ENCODE measurements at regions not wholly inside any gene's neighbourhood (a gene's known extent, or its start where the extent isn't known, plus 50 kb on each side); places are given as distances from the start of the nearest gene placed in this dataset.

DNA sequence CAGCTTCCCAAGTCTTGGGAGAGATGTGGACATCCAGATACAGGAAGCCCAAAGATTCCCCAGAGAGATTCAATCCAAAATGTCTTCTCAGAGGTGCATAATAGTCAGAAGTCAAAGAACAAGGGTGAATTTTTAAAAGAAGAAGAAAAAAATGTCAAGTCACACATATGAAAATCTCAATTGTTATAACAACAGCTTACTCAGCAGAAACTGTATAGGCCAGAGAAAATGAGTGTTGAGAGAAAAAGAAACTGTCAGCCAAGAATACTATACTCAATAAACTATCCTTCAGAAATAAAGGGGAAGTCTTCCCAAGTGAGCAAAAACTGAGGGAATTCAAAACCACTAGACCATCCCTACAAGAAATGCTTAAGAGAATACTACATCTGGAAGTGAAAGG is 612.9 kb upstream of the POU3F3 start:
- no peak for ATAC-seq
- no peak for TF ChIP-seq ZC3H10 (CRISPR knock-in tag; IDR thresholded peaks at IDR 0.05)
- TF ChIP-seq, protein P1, sequence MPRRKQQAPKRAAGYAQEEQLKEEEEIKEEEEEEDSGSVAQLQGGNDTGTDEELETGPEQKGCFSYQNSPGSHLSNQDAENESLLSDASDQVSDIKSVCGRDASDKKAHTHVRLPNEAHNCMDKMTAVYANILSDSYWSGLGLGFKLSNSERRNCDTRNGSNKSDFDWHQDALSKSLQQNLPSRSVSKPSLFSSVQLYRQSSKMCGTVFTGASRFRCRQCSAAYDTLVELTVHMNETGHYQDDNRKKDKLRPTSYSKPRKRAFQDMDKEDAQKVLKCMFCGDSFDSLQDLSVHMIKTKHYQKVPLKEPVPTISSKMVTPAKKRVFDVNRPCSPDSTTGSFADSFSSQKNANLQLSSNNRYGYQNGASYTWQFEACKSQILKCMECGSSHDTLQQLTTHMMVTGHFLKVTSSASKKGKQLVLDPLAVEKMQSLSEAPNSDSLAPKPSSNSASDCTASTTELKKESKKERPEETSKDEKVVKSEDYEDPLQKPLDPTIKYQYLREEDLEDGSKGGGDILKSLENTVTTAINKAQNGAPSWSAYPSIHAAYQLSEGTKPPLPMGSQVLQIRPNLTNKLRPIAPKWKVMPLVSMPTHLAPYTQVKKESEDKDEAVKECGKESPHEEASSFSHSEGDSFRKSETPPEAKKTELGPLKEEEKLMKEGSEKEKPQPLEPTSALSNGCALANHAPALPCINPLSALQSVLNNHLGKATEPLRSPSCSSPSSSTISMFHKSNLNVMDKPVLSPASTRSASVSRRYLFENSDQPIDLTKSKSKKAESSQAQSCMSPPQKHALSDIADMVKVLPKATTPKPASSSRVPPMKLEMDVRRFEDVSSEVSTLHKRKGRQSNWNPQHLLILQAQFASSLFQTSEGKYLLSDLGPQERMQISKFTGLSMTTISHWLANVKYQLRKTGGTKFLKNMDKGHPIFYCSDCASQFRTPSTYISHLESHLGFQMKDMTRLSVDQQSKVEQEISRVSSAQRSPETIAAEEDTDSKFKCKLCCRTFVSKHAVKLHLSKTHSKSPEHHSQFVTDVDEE (CRISPR knock-in tag; IDR thresholded peaks at IDR 0.05) = no peak
- no peak for TF ChIP-seq ZNF565 (CRISPR knock-in tag; conservative IDR thresholded peaks at IDR 0.05; ENCODE audit: low read depth)
- TF ChIP-seq, protein P2, sequence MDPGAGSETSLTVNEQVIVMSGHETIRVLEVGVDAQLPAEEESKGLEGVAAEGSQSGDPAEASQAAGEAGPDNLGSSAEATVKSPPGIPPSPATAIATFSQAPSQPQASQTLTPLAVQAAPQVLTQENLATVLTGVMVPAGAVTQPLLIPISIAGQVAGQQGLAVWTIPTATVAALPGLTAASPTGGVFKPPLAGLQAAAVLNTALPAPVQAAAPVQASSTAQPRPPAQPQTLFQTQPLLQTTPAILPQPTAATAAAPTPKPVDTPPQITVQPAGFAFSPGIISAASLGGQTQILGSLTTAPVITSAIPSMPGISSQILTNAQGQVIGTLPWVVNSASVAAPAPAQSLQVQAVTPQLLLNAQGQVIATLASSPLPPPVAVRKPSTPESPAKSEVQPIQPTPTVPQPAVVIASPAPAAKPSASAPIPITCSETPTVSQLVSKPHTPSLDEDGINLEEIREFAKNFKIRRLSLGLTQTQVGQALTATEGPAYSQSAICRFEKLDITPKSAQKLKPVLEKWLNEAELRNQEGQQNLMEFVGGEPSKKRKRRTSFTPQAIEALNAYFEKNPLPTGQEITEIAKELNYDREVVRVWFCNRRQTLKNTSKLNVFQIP (CRISPR knock-in tag; IDR thresholded peaks at IDR 0.05; ENCODE audit: borderline replicate concordance, low read depth) = no peak
- no peak for TF ChIP-seq CSDC2 (CRISPR knock-in tag; IDR thresholded peaks at IDR 0.05)
- no peak for TF ChIP-seq TCF4 (CRISPR knock-in tag; IDR thresholded peaks at IDR 0.05; ENCODE audit: borderline replicate concordance)
- no peak for TF ChIP-seq SNAI2 (CRISPR knock-in tag; IDR thresholded peaks at IDR 0.05)
- TF ChIP-seq ZNF70 (CRISPR knock-in tag; IDR thresholded peaks at IDR 0.05) = no peak
- TF ChIP-seq, protein P3, sequence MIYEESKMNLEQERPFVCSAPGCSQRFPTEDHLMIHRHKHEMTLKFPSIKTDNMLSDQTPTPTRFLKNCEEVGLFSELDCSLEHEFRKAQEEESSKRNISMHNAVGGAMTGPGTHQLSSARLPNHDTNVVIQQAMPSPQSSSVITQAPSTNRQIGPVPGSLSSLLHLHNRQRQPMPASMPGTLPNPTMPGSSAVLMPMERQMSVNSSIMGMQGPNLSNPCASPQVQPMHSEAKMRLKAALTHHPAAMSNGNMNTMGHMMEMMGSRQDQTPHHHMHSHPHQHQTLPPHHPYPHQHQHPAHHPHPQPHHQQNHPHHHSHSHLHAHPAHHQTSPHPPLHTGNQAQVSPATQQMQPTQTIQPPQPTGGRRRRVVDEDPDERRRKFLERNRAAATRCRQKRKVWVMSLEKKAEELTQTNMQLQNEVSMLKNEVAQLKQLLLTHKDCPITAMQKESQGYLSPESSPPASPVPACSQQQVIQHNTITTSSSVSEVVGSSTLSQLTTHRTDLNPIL (CRISPR knock-in tag; IDR thresholded peaks at IDR 0.05; ENCODE audit: low read depth) = no peak
- TF ChIP-seq ZFP3 (CRISPR knock-in tag; IDR thresholded peaks at IDR 0.05) = no peak
- TF ChIP-seq, protein P4, sequence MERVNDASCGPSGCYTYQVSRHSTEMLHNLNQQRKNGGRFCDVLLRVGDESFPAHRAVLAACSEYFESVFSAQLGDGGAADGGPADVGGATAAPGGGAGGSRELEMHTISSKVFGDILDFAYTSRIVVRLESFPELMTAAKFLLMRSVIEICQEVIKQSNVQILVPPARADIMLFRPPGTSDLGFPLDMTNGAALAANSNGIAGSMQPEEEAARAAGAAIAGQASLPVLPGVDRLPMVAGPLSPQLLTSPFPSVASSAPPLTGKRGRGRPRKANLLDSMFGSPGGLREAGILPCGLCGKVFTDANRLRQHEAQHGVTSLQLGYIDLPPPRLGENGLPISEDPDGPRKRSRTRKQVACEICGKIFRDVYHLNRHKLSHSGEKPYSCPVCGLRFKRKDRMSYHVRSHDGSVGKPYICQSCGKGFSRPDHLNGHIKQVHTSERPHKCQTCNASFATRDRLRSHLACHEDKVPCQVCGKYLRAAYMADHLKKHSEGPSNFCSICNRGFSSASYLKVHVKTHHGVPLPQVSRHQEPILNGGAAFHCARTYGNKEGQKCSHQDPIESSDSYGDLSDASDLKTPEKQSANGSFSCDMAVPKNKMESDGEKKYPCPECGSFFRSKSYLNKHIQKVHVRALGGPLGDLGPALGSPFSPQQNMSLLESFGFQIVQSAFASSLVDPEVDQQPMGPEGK (CRISPR knock-in tag; IDR thresholded peaks at IDR 0.05; ENCODE audit: borderline replicate concordance) = no peak
- TF ChIP-seq ARNTL (CRISPR knock-in tag; IDR thresholded peaks at IDR 0.05; ENCODE audit: borderline replicate concordance, low read depth) = no peak
- no peak for TF ChIP-seq RARB (CRISPR knock-in tag; IDR thresholded peaks at IDR 0.05)
- no peak for TF ChIP-seq BACH2 (CRISPR knock-in tag; IDR thresholded peaks at IDR 0.05; ENCODE audit: borderline replicate concordance)
- TF ChIP-seq ISL1 (CRISPR knock-in tag; IDR thresholded peaks at IDR 0.05) = no peak
- no peak for TF ChIP-seq ESRRG (CRISPR knock-in tag; IDR thresholded peaks at IDR 0.05)
- no peak for TF ChIP-seq ZNF8 (CRISPR knock-in tag; IDR thresholded peaks at IDR 0.05)
- no peak for TF ChIP-seq TOX (CRISPR knock-in tag; IDR thresholded peaks at IDR 0.05; ENCODE audit: borderline replicate concordance)
- TF ChIP-seq OSR1 (CRISPR knock-in tag; IDR thresholded peaks at IDR 0.05) = no peak

DNA sequence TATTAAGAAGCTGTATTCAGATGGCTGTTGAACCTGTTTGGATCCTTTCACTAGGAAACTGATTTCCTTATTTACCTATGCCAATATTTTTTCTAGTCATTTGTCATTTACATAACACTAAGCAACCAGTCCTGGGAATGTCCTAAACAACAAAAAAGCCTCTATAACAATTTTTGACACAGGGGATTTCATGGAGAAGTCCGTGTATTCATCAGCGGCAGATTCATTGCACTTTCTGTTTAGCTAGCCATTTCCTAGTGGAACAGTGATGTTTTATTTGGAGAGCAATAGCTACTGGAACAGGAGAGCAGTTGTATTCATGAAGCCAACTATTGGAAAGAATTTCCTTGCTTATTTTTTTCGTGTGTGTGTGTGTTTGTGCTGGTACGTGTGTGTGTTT is 604.3 kb upstream of the POU3F3 start:
- ATAC-seq = no peak
- TF ChIP-seq ESRRG (CRISPR knock-in tag; IDR thresholded peaks at IDR 0.05) (no peak), PPARA (CRISPR knock-in tag; IDR thresholded peaks at IDR 0.05; ENCODE audit: borderline replicate concordance) (no peak), ARNTL (CRISPR knock-in tag; IDR thresholded peaks at IDR 0.05; ENCODE audit: borderline replicate concordance, low read depth) (no peak), ZNF8 (CRISPR knock-in tag; IDR thresholded peaks at IDR 0.05) (no peak), ZNF70 (CRISPR knock-in tag; IDR thresholded peaks at IDR 0.05) (no peak), GLIS3 (CRISPR knock-in tag; IDR thresholded peaks at IDR 0.05) (no peak), SNAI2 (CRISPR knock-in tag; IDR thresholded peaks at IDR 0.05) (no peak), TOX (CRISPR knock-in tag; IDR thresholded peaks at IDR 0.05; ENCODE audit: borderline replicate concordance) (no peak), BACH2 (CRISPR knock-in tag; IDR thresholded peaks at IDR 0.05; ENCODE audit: borderline replicate concordance) (no peak), ZC3H10 (CRISPR knock-in tag; IDR thresholded peaks at IDR 0.05) (no peak), ZNF565 (CRISPR knock-in tag; conservative IDR thresholded peaks at IDR 0.05; ENCODE audit: low read depth) (no peak), ZFP30 (CRISPR knock-in tag; IDR thresholded peaks at IDR 0.05) (no peak), ISL1 (CRISPR knock-in tag; IDR thresholded peaks at IDR 0.05) (no peak), CSDC2 (CRISPR knock-in tag; IDR thresholded peaks at IDR 0.05) (no peak)
- TF ChIP-seq, protein P2 (CRISPR knock-in tag; IDR thresholded peaks at IDR 0.05; ENCODE audit: borderline replicate concordance, low read depth) = no peak
- TF ChIP-seq, protein P3 (CRISPR knock-in tag; IDR thresholded peaks at IDR 0.05; ENCODE audit: low read depth) = no peak
- TF ChIP-seq, protein P4 (CRISPR knock-in tag; IDR thresholded peaks at IDR 0.05; ENCODE audit: borderline replicate concordance) = no peak

All from SK-N-SH treated with all-trans-retinoic acid at 6 μM for 48 hours (cell line).